NCI-H460 (cell line): ENCODE measurements at regions not wholly inside any gene's neighbourhood (a gene's known extent, or its start where the extent isn't known, plus 50 kb on each side); places are given as distances from the start of the nearest gene placed in this dataset.

Experiments used
- DNase-seq: peaks from one replicate; pipeline ENCODE4 v3.0.0-alpha.2; 2016; ENCODE audit warnings: low read depth; ENCODE audit errors: extremely low read depth

DNA sequence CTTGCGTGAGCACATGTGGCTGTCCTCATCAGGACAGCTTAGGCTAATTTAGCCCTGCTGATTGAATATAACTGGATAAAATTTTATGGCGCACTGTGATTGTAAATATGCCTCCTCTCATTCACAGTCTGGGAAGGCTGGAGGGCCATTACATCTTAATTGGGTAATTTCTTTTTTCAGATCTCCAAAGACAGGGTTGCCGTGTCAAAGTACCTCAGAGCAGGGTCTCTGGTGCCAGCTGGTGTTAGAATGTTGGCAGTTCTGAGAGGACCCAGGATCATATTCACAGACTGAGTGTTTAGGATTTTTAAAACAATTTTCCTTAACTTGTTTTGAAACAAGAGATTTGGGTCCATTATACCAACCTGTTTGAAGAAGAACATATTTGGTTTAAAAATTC lies 455.7 kb upstream of the TLE4 start:
- DNase-seq, result no peak

DNA sequence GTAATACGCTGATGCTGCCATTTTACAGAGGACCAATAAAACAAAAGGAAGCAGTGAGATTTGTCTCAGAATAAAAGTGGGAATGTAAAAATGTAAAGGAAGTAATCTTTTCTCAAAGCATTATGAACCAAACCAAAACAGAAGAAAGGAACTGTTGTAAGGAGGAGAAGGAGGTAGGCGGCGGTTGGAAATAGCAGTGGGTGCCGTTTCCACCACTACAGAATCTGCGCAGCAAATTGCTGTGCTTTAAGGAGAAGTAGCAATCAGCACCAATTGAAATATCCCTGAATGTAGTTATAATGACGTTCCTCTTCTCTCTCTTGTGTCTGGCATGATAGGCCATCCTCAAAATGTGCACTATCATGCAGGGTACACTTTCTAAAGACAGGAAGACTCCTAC lies 455.1 kb upstream of the TLE4 start:
- DNase-seq, result no peak

DNA sequence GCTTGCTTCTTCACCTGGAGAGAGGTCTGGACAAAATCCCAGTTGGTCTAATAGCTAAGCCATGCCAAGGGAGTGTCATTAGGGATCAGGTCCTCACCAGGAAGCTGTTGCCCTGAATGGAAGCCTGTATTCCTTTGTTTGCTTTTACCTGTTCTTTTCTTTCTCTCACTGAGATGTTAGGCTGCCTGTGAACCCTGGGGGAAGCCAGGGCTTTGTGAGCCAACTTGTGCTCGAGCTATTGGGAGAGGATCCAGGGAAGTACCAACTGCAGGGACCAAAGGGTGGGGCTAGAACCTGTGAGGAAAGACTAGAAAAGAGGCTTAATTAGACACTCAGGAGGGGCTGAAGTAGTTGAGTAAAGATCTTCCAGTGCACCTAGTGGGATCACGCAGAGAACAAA lies 451.2 kb upstream of the TLE4 start:
- DNase-seq, result no peak

DNA sequence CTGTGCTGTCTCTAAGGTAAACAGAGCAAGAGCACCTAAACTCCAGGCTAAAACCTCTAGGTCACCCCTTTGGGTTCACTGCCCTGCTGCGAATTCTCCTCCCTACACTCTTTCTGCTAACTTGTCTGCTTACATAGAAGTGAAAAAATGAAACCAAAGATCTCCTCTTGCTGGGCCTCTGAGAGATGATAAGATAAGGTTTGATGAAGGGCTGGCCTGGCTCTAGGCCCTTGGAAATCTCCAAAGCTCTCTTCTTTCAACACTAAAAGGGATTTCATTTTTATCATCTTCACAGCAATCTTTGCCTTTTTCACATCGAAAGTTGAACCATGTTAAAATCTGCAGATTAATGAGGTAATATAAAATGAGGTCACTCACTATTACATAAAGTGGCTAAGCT lies 450.8 kb upstream of the TLE4 start:
- DNase-seq, result no peak

DNA sequence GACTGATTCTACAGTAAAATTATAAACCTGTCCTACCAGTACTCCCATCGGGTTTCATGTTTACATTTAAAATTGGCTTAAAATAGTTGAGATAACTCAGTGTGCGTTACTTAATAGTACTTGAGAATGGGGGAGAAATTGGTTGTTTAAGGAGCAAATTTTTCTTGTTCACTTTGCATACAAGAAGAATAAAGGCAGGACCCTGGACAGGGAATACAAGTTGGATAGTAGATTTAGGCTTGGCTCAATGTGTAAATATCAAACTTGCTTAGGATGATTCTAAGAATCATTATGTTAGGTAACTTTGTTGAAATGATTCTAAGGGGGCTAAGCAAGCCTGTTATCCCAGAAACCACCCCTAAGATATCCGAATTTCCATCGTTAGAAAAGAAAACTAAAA lies 448.4 kb upstream of the TLE4 start:
- no peak for DNase-seq

DNA sequence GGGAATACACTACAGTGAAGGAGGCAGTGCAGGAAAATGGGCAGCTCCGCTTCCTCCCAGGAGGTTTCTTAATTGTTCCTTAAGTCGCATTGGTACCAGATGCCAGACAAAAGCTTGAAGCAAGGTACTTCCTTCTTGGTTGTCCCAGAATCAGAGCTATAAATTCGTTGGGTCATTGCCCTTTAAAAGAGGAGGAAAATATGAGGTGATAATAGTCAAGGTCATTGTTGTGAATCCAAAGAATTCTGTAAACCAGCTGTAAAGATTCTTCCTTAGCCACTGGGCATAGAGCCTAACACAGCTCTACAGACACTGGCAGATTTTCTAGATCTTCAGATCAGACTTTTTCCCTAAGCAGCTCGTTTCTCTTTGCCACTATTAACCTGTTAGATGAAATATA lies 444.1 kb upstream of the TLE4 start:
- DNase-seq, result no peak

DNA sequence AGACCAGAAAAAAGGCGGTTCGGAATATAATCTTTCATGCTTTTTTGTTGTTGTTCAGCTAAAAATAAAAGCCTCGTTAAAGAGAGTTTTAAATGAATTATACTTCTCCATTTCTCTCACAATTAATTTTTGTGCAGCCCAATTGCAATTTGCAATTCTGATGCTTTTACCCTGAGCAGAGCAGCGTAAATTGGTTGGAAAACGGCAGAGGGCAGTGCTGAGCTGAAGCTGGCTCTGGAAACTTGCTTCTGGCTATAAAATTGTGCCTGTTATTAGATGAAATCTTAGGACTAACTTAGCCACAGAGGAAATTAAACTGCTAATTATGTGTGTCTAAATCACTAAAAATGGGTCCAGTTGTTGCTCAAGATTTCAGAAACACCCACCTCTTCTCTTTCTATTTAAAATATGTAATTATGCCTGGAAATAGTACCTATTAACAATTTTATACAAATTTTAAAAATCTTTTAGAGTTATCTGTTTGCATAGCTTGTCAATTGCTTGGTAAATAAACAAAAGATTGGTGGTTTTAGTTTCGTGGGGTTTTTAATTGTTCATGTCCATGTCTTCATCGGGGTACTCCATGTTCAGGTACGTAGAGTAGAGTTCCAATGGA lies 441.8 kb upstream of the TLE4 start:
- DNase-seq, result peak; percentile 54

DNA sequence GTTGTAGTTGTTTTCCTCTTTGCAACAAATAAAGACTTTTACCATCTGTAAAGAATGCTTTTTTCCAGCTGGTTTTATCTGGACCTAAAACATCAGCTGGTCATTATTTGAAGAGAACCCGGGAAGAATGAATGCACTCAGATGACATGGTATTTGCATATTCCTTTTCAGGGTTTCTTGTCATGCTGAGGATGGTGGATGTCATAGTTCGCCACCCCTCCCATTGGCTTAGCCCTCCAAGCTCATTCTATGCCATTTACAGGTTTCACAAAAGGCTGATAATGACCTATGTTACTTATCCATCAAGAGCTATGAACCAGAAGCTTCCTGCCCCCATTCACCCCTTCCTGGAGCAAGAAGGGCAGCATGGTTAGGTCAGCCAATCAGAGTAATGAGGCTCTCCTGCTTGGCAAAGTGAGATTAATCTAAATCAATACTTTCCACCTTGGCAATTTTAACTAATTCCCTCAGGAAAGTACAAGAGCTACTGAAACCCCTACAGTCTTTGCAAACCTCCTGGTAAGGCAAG lies 440.5 kb upstream of the TLE4 start:
- no peak for DNase-seq

DNA sequence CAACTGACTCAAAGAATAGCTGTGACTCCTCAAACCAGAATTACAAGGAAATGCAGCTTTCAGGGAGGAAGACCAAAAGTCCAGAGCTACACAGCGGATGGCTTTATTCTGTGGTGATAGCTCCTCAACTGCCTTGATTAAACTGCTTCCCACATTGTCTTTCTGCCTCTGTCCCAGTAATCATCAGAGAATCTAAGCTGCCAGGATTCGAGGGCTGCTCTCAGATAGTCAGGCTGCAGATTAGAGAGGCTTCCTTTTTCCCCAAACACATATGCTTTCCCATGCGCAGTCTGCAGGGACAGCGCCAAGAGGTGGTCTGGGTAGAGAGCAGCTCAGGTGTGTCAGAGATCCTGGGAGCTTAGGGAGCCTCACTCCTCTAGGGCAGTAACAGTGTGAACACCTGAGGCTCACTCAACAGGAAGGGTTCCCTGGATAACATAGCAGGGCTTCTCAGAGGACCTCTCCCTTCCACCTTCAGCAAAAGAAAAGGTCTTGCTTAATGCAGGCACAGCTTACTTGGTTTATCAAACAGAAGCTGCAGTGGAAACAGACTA lies 439.9 kb upstream of the TLE4 start:
- DNase-seq, result no peak

DNA sequence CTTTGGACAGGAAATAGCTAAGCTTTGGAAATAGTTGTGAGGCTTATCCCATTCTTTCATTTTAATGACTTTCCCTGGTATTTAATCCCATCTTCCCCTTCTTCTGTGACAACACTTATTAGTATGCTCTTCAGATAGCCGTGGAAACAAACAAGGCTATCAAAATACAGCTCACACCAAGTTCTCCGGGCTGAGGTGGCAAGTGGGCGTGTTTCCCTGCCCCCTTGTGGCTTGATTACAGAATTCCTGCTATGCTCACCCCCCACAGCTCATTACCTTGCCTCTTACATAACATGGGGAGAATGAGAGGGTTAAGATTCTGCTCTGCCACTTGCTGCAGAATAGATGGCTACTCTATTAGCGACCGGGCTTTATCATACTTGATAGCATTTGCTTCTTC lies 437.1 kb upstream of the TLE4 start:
- DNase-seq, result peak; percentile 3

DNA sequence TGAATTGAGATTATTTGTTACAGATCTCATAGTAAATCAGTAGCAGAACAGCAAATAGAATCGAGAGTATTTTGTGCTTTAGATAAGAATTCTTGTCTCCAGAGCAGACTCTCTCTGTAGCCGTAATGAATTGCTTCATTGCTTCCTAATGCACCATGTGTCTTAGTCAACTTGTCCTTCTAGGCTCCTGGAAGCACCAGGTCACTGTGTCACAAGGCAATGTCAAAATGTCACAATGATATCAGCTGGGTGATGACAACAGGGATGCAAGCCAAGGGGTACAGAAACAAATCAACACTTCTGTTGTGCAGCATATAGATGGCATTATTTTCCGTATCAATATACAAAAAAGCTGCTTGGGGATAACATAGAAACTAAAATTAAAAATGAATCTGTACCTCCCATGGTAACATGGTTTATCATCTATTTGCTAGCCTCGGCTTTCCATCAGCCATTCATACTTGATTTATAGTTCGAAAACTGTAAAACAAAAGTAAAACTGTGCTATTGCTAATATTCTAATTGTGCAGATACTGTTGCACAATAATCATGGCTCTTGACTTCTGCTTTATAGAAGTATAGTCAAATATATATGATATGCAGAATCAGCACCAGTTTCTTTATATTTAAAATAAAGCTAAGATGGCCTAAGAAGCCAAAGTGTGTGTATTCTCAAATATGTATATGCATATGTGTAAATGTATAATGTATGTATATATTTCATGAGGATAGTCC lies 435.9 kb upstream of the TLE4 start:
- no peak for DNase-seq

DNA sequence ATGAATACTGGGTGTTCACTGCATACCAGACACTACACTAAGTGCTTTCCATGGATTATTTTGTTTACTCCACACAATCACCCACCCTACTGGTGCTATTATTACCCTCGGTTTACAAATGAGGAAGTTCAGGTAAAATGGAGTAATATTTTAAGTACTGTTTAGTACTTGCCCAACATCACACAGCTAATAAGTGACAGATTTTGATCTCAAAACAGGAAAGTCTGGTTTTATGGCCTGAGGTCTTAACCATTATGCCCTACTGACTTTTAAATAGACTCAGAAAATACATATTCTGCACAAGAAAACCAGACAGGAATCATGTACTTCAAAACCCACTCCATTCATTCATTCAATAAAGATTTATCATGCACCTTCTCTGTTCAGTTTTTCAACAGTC lies 431.0 kb upstream of the TLE4 start:
- DNase-seq, result no peak

DNA sequence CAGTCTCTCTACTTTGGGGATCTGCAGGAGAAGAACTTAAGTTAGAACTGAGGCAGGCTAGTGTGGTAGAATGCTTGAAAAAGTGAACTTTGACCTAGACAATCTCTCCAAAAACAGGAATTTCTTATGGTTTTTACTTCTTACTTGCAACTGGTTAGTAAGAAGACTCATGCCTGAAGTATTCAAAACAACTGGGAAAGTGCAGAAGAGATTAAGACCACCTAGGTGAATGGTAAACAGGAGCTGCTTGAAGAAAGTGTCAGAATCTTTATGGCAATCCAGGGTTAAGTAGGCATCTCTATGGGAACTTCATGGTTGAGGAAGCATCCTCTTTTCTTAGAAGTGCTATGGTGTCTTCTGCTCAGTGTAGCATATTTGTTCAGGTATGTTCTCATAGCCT lies 428.6 kb upstream of the TLE4 start:
- no peak for DNase-seq

DNA sequence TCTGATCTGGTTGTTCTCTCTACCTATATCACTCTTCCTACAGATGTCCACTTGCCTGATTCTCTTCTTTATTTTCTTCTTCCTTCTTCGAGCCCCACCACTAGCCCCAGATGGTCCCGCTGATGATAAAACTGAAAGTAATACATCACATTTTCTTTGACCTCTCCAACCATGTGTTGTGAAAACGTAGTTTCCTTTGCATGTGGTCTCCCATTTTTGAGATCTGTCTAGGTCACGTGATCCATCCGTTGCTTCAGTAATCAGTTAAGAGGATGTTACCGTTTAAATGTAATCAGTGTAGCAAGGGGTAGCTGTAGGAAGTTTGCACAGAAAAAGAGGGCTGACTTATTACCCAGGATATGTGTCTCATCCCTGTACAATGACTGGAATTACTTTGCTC lies 426.3 kb upstream of the TLE4 start:
- DNase-seq, result no peak

DNA sequence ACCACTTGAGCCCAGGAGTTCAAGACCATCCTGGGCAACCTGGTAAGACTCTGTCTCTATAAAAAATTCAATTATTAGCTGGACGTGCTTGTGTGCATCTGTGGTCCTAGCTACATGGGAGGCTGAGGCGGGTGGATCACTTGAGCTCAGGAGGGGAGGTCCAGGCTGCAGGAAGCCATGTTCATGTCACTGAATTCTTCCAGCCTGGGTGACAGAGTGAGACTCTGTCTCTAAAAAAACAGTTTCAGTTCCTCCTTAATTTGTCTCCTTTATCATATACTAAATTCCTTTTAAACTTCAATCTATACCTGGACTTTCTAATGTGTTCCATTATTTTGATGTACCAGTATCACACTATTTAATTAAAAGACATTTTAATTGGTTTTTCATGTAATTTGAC lies 422.2 kb upstream of the TLE4 start:
- no peak for DNase-seq

DNA sequence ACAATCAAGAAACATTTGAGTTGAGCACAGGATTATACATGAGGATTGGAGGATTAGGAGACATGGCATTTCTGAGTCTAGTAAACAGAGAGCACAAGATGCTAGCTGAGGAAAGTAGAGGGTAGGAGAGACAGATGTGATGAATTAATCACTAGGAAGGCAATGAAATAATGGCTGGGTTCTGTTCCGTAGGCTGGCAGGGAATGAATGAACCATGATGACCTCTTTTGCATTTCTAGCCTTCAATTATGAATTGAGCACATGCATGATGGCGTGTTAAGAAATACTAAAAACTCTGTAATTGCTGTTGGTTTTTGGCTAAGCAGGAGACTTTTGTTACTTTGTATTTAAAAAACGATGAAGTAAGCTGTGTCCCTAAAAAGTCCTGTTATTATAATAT lies 420.0 kb upstream of the TLE4 start:
- DNase-seq, result no peak

DNA sequence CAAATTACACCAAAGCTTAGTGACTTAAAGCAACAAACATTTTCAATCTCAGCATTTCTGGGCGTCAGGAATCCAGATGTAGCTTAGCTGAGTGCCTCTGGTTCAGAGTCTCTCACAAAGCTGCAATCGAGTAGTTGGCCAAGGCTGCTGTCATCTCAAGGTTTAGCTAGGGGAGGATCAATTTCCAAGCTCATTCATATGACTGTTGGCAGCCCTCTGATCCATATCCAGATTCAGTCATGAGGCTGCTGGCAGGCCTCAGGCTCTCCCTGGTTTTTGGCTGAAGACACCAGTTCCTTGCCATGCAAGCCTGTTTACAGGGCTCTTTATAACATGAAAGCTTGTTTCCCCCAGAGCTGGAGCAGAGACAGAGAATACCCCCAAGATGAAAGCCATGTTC lies 419.5 kb upstream of the TLE4 start:
- no peak for DNase-seq

DNA sequence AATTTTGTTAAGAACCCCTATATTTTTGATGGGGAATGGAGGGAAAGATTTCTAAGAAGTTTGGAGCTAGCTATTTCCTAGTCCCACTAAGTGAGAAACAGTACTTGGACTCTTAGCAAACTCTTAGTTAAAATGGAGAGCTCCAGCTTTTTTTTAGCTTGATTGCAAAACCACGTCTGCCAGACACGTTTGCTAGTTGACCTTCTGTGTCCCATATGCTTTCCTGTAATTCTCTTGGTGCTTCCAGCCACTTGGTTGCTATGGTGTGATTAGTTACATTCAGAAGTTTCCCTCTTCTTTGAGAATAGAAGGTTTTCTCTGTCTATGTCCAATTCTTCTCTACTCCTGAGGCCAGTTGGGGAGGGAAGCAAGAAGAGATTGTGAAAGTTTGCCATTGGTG lies 417.0 kb upstream of the TLE4 start:
- no peak for DNase-seq

DNA sequence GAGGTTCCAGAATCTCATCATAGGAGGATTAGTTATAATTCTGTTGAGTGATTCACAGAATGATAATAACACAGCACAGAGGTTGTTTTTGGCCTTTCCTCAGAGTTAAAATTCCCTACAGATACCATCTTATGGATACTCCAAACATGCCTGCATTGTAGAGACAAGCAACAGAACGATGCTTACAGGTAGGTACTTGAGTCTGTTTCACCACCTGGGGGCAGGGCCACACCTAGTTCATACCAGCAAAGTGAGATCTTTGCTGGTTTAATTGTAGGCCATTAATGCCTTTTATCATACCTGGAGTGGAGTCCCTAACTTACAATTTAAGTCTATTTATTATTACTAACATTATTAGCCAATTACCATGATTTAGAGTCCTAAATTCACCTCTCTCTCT lies 416.5 kb upstream of the TLE4 start:
- DNase-seq, result no peak

DNA sequence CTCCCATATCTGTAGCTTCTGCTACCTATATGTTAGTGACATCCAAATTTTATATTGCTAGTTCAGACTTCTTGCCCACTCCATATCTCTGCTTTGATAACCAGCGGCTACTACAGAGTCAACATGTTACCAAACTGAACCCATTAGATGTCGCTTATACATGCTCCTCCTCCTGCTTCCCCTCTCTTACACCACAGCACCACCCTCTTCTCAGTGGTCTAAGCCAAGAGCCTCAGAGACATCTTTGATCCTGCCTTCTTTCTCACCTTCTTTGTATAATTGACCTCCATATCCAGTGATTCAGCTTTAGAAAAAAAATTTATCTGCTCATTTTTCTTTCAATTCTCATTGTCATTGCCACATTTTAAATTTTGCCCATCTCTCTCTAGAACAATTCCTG lies 408.2 kb upstream of the TLE4 start:
- no peak for DNase-seq

DNA sequence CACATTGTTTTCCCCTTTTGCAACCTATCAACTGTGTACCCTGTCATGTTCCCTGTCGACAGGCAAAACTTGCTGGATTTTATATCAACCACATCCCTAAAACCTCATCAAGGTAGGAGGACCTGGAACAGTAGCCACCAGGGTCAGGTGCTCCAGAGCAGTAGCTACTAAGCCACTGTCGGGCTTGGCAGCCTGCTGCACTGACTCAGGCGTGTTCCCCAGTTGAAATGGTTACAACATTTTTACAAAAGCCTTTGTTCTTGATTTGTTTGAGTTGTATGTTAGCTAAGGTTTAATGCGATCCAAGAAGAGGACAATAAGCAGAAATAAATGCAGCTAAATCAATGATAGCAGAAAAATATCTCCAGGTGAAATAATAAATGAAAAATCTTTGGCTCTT lies 407.4 kb upstream of the TLE4 start:
- DNase-seq, result no peak

DNA sequence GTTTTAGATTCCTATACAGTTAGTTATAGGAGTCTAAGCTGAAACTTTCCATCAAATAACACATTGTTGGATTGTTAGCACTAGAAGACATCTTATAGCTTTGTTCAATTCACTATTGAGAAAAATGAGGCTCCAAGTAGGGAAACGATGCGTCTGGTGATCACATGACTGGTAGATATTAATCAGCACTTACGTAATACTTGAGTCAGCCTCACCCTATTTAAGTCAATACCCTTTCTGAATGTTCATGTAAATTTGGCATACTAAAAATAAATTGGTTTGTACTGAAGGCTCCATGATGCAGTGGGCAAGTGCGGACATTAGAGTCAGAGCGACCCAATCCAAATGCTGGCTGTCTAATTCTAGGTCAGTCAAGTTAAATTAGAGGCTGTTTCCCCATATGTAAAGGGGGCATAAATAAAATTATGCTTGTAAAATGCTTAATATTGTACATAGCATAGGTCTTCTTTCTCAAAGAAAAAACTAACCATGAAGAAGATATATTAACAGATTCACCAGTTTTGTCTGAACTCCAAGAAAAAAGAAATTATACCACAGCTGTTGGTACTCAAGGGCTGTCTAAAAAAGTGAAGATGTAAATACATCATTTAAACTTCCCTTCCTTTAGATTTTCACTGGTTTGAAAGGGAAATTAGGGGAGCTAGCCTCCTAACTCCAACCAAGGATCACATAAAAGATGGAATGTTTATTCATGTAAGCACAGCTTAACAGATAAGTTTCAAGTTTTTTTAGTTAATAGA lies 406.6 kb upstream of the TLE4 start:
- DNase-seq, result no peak
